NCI-H146 treated with DMSO at 0.1 percent for 48 hours (cell line): ENCODE measurements at regions not wholly inside any gene's neighbourhood (a gene's known extent, or its start where the extent isn't known, plus 50 kb on each side); places are given as distances from the start of the nearest gene placed in this dataset.

Experiments
- DNase-seq: peaks from one replicate; lab custom pipeline; 2025; ENCODE audit not compliant: unreplicated experiment; lab: John Stamatoyannopoulos, UW

DNA sequence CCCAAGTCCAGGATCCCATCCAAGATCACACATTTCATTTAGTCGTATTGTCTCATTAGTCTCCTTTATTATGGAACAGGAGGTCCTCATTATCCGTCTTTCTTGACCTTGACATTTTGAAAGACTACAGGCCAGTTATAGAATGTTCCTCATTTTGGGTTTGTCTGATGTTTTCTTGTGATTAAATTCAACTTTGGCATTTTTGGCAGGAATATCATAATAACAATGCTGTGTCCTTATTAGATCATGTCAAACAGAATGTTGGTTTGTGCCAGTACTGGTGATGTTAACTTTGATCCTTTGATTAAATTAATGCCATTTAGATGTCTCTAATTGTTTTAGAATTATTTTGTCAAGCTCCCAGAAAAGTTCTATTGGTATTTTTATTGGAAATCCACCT lies 106.5 kb upstream of the FRY start:
- DNase-seq, result no peak

DNA sequence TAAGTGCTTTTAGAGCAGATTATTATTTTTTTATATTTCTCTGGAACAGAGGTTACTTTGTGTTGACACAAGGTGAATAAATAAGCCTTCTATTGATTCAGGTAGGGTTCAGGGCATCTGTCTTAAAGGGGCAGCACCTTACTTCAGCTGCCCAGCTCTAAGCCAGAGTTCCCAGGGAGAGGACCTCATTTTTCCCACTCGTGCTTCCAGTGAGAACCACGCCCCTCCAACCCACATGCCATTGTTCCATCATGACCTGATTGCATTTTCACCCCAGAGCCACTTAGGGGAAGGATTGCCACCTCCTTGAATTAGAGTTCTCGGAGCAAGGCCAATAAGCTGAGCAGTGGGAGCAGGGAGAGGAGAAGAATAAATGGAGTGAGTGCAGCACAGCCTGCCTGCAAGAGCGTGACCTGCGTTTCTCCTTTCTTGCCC lies 104.3 kb upstream of the FRY start:
- peak; percentile 60 for DNase-seq

DNA sequence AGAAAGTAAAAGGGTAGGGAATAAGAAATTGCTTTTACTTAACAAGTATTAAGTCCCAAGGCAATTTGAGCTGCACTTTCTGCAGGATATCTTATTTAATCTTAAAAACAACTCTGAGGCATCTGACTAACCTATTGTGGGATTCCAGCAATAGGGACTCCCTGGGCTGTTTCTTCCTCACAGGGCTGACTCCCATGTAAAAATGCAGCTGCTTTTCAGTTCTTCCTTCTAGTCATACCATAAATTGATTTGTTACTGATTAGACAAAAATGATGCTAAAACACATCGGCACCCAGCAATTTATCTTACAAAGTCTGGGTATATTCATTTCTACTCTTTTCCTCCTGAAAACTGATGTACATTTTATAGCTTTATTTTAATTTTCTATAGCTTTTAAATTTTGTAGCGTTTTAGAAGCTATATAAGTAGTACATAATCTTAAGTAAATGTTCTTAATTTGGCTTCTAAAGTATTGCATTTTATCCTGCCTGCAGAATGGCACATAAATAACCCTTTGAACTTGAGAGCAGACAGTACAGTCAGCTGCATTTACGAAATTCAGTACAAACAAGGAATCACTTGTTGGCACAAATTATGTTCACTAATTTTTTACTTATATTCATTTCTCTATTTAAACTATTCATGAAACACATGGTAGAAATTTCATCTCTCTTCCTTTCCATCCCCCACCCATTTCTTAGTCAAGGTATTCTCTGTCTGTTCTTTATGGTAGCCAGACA lies 102.4 kb upstream of the FRY start:
- DNase-seq, result no peak

DNA sequence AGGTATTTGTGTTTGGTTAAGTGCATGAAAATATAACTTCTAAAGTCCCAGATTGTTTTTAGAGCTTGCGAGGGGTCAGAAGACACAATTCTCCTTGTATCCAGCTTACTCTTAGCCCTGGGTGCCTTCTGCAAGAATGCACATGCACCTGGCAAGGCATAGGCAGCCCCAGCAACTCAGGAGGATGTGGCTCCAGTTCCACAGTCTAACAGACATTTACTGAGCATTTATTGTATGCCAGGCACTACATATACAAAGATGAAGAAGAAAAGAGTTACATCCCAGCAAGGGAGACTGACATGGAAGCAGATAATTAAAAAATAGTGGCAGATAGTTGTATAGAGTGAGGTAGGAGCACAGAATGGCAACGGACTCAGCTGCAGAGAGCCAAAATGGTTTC lies 101.1 kb upstream of the FRY start:
- DNase-seq, result no peak

DNA sequence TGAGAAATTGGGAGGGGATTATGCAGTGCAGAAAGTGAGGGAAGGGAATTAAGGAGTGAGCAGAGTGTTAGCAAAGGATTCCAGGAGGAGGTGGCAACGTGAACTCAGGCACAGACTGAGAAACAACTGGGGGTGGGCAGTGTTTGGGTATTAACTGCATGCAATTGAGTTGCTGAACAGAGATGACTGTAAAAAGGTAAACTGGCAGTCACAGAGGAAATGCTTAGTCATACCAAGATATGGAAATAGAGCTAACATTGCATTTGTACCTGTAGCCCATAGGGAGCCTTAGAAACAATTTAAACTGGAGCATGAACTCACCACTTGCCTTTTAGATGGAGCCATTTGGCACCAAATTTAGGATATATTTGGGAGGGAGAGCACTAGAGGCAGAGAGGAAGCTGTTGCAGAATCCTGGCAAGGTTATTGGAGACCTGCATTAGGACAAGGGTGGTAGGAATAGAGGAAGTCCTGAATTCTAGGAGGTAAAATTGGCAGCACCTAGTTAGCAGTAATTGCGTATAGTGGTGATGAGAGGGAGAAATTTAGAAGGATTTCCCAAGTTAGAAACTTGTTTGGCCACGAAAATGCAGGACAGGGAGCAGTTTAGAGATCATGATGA lies 100.6 kb upstream of the FRY start:
- no peak for DNase-seq

DNA sequence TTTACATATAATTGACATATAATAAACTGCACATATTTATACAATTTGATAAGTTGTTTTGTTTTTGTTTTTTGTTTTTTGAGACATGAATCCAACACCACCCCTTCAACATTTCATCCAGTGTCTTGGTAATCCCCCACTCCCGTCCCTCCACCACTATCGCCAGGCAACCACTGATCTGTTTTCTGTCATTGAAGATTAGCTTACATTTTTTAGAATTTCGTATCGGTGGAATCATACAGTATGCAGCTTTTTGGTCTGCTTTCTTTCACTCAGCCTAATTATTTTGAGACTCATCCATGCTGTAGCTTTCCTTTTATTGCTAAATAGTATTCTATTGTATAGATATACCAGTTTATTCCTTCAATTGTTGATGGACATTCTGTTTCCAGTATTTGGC lies 94.1 kb upstream of the FRY start:
- DNase-seq, result no peak

DNA sequence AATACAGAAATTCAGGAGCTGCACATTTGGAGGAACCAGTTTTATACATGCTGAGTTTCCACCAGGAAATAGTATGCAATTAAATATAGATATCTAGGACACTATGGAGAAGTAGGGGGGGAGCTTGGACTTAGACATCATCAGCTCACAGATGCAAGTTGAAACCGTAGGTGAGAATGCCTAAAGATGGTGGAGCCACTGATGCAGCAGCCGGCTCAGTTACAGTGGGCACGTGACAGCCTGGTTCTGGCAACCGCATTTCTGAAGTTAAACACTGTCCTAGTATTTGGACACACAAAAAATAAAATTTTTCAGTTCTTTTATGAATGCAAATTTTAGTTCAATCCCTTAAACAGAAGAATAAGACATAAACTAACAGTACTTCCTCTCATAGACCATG lies 91.5 kb upstream of the FRY start:
- no peak for DNase-seq

DNA sequence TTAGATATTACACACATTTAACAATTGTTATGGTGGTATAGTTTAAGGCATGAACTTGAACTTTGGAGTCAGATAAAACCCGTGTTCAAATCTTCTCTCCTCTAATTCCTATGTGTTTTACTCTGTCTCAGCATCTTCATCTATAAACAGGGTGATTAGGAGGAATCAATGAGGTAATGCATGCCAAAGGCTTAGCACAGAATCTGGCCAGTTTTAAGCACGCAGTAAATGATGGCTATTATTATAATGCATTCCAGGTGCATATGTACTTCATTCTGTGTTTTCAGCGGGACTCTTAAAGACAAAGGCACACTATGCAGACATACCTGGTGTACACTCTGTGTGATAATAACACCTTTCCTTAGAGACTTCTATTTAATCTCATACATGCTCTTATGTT lies 88.0 kb upstream of the FRY start:
- peak; percentile 54 for DNase-seq

DNA sequence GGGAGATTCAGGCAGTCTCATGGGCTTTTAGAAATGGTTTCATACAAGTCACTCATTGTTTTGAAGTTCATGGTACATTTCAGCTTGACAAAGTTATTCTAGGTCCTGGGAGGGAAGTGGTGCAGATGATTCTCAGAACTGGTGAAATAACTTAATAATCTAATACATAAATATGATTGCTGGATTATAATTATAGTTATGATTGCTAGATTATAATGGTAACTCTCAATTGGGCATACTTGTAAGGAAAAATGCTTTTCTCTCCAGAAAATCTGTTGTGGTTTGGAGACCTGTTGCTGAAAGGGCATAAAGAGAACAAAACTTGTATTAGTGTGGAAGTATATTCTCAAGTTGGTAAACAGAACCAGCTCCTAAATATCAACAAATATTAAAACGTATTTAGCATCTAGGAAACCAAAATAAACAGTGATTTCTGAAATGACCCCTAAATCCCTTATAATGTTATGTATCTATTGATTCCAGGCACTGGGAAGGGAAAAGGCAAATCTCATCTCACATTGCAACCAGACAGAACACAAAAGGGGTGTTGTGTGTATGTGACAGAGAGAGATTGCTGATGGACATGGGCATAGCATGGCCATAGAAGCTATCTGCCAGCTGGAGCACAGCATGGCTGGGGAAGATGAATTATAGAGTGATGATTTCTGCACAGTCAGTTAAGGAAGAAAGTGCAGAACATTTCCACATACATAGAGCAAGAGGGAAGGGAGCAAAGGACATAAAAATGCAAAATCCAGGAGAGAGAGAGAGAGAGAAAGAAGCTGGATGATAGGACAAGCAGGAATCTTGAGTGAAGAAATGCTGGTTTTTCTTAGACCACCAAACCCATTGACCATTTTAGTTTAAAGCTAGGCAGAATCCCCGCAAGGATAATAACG lies 87.1 kb upstream of the FRY start:
- DNase-seq, result no peak

DNA sequence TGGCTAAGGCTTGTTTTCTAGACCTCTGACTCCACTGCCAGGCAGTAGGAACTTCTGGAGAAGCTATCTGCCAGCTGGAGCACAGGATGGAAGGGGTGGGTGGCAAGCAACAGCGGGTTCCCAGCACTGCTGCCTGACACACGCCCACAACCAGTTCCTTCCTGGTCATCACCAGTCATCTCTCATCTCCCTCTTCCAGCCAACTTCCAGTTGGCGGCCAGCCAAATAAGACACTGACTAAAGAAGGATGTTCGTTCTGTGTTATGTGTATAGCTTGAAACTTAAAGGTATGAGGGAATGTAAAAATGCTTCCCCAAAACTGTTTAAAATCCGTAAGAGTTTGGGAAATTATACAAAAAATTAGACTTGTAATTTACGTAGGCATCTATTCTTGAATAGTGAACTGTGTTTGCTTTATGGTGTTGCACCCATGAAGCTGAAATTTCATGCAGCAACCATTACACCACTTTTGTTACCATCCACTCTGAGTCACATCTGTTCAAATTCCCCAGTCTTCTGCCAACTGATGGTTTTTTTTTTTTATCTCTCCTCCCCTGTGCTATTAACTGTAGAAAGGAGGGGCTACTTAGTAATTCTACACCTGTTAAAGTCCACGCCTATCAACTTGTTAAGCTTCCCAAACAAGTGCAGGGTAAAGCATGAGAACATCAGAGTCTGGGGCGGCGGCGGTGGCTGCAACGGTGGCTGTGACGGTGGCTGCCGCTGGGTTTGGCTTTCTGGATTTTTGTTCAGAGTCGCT lies 86.2 kb upstream of the FRY start:
- DNase-seq, result peak; percentile 95

DNA sequence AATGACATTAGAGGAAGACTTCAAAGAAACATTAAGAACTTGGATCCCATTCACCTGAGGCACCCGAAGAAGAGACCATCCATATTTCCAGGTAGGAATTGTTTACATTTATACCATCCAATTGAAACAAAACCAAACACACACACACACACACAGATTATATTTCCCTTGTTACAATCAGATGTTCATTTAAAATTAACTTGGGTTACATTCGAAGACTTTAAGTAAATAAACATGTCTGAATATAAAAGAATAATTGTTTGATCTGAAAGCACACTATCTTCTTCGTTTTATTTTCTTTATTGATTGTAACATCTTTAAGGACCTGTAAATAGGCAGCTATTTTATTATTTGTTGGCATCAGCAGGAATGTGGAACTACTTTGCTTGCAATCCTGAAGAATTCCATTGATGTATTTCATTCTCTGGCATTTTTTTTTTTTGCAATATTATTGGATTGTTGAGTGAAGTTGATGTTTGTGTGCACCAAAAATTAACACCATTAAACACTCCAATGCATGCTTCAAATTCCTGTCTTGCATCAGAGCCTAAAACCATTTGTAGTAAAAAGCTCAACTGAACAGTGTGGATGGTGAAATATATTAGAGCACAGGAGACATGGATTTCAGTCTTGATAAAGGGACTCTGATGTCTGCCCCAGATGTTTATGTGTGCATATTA lies 85.3 kb upstream of the FRY start:
- no peak for DNase-seq

DNA sequence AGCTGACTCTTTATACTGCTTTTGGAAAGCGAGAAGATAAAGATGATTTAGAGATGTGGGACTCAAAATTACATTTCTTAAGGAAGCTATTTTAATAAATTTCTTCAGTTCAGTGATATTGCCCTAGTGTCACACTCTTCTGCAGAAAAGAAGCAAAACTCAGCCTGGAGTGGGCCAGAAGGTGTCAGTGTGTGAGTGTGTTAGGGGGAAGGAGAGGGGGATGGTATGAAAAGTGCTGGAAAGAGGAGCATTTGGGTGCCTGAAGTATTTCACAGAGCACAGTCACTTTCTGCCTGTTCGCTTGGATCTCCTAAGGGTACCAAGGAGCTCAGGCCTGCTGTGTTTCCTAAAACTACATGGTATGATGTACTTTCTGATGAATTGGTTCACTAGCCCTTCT lies 84.5 kb upstream of the FRY start:
- peak; percentile 46 for DNase-seq

DNA sequence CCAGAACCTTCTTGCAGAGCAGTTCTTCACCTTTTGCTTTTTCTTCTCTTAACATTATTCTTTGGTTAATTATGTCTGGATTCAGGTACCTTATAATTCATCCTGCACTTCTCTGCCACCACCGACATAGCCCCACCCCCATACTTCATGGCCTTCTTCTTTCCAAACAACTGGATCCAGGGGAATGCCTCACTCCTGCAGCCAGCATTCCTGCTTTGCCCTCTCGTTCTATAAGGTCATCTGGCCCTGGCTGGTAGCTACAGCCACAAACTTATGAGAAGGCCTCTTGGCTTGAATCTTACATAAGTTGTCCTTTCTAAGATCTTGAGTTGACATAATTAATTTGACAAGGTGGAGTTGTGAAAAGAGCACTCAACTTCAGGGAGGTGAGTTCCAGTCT lies 84.1 kb upstream of the FRY start:
- no peak for DNase-seq

DNA sequence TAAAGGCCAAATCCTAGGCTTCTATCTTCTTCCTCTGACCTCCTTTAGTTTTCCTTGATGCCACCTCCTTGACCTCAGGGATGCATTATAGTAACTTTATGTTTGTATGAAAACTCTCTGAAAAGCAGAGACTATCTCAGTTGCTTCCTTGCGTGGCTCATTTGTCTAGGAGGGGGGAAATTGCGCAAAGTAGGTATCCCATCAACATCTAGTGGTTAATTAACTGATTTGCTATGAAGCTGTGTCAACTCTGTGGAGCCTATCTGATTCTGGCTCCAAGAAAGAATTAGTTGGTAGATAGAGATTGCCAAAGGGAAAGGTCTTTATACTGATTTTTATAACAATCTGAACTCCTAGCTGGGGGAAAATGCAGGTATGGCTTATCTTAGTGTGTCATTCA lies 82.1 kb upstream of the FRY start:
- DNase-seq, result no peak

DNA sequence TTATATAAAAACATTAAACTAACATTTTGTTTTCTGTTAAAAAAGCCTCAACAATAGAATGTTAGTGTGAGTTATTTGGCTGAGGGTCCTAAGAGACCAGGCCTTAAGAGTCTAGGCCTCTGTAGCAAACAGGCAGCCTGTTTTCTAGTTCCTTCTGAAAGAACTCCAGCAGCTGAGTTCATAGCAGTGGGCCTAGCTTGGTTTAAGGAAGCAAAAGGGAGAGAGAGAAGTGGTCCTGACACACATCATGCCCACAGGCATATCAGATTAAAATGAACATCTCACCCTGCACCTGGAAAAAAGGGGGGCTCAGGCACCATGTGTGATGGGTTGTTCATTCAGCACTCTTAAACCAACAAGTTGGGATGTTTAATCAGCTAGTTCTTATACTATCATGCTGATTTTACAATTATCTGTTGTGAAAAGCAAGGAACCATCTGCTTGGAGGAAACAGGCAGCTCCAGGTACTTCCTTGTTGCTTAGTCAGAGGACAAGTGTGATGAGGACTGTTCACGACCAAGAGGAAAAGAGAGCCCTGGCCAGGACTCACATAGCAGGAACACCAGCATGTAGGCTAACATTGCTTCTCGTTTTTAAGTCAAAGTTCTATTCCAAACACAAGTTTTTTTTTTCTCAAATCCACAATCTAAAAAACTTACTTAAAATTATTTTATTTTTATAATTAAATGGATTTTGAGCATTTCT lies 81.3 kb upstream of the FRY start:
- peak; percentile 37 for DNase-seq

DNA sequence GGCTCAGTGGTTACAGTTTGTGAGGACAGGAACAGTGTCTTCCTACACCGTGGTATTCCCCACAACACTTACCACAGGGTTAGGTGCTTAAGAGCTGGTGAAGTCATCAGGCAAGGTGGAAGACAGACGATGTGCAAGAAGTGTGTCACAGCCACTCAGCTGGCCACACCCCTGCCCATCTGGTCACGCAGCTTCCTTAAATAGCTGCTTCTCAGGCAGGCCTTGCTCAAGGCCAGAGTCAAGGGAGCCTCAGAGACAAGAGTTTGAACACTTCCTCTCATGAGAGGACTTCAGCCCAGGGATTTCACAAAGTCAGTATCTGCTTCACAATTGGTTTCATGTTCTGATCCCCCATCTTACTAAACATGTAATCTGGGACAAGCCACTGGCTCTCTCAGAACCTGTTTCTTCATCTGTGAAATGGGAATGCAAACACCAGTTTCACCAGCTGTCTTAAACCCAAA lies 80.3 kb upstream of the FRY start:
- no peak for DNase-seq

DNA sequence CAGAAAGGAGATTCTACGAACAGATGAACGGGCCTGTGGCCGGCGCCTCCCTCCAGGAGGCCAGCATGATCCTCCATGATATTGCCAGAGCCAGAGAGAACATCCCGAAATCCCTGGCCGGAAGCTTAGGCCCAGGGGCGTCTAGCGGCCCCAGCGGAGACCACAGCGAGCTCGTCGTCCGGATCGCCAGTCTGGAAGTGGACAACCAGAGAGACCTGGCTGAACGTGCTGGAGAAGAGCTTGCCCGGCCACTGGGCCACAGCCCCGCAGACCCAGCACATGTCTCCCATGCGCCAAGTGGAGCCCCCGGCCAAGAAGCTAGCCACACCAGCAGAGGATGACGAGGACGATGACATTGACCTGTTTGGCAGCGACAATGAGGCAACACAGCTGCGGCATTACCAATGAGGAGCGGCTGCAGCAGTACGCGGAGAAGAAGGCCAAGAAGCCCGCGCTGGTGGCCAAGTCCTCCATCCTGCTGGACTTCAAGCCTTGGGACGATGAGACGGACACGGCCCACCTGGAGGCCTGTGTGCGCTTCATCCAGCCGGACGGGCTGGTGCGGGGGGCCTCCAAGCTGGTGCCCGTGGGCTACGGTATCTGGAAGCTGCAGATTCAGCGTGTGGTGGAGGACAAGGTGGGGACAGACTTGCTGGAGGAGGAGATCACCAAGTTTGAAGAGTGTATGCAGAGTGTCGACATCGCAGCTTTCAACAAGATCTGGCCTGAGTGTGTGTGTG lies 78.8 kb upstream of the FRY start:
- DNase-seq, result no peak

DNA sequence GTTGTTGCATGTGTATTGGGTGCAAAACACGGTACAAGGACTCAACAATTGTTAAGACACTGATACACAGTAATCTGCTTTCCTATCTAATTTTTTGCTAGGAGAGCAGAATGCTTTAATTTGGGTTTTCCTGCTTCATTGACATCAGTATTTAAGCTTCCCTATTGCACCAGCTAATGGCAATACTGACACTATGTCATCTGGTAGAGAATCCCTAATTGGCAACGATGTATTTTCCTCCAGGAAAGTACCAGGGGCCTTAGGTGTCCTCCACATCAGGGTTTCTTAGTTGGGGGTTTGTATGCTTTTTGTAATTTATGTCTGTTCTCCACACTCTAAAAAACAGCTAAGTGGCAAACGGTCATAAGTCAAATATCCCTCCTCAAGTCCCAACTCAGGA lies 76.5 kb upstream of the FRY start:
- DNase-seq, result no peak

DNA sequence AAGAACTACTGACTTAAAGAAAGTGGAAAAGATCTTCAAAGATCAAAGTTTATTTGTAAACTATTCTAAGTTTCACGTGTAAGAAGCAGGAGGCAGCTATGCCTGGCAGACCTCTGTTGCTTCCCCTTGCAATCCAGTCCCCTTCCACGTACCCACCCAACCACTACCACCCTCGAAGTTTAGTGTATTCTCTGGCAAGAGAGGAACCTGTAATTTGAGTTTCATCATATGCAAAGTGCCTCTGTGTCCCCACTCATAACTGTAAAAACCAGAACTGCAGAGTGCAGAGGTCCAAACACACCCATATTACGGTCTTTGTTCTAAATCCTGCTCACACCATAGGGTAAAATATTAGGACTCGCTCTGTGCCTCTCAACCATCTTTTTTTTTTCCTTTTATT lies 75.8 kb upstream of the FRY start:
- DNase-seq, result no peak
